GM12873 (cell line): ENCODE measurements at regions not wholly inside any gene's neighbourhood (a gene's known extent, or its start where the extent isn't known, plus 50 kb on each side); places are given as distances from the start of the nearest gene placed in this dataset.

Source experiments
- CTCF ChIP-seq: IDR thresholded peaks from 2 replicates; pipeline ENCODE4 v1.5.1; 2012; ENCODE audit warnings: low read depth, mild to moderate bottlenecking, moderate library complexity, low read length, control low read depth; ENCODE audit not compliant: insufficient read depth; ENCODE audit errors: missing control alignments

GRCh38 chr2:126952216-126952615 lies 53.5 kb downstream of the TEX51 start:
- no peak for TF ChIP-seq CTCF

GRCh38 chr2:126953483-126953882 lies 54.8 kb downstream of the TEX51 start:
- TF ChIP-seq CTCF: no peak

- no peak for TF ChIP-seq CTCF
Observed at GRCh38 chr2:126954831-126955230, 56.1 kb downstream of the TEX51 start.

- TF ChIP-seq CTCF: no peak
Observed at GRCh38 chr2:126963390-126963789, 64.7 kb downstream of the TEX51 start.

GRCh38 chr2:126966601-126967000 lies 67.9 kb downstream of the TEX51 start:
- no peak for TF ChIP-seq CTCF

- no peak for TF ChIP-seq CTCF
Observed at GRCh38 chr2:126970583-126970982, 71.9 kb downstream of the TEX51 start.

- TF ChIP-seq CTCF: no peak
Observed at GRCh38 chr2:126971162-126971480, 72.4 kb downstream of the TEX51 start.
